ENCODE measurements at regions not wholly inside any gene's neighbourhood (a gene's known extent, or its start where the extent isn't known, plus 50 kb on each side); places are given as distances from the start of the nearest gene placed in this dataset.

- Mint-ChIP-seq H3K27ac (no peak overlapping the region), H3K4me1 (no peaks in the 10 kb centered on the region)
Measured at GRCh38 chr16:6956511-6956910, 376.1 kb upstream of the RBFOX1 start.

GRCh38 chr16:6955303-6955702 lies 377.3 kb upstream of the RBFOX1 start:
- no peak overlapping the region for H3K4me3 Mint-ChIP-seq
- H3K27ac Mint-ChIP-seq, result no peak overlapping the region
- H3K36me3 Mint-ChIP-seq (ENCODE audit: low read depth), result no peaks in the 10 kb centered on the region
- H3K27me3 Mint-ChIP-seq (ENCODE audit: low read depth), result peaks cover 3% of the 10 kb centered on the region
- TF ChIP-seq CTCF (IDR thresholded peaks at IDR 0.05; ENCODE audit: unreplicated experiment in 3 of 3), result no peak
- H3K4me1 Mint-ChIP-seq, result no peaks in the 10 kb centered on the region
- H3K9me3 Mint-ChIP-seq, result no peaks in the 10 kb centered on the region

More at GRCh38 chr16:6956511-6956910, 376.1 kb upstream of the RBFOX1 start:
- no peaks in the 10 kb centered on the region for H3K36me3 Mint-ChIP-seq (ENCODE audit: low read depth)
- H3K27me3 Mint-ChIP-seq (ENCODE audit: low read depth), result no peaks in the 10 kb centered on the region
- no peak overlapping the region for H3K4me3 Mint-ChIP-seq
- no peak for TF ChIP-seq CTCF (IDR thresholded peaks at IDR 0.05; ENCODE audit: unreplicated experiment in 3 of 3)
- no peaks in the 10 kb centered on the region for H3K9me3 Mint-ChIP-seq

- Mint-ChIP-seq H3K9me3 (no peaks in the 10 kb centered on the region), H3K27ac (no peak overlapping the region), H3K36me3 (ENCODE audit: low read depth) (no peaks in the 10 kb centered on the region), H3K27me3 (ENCODE audit: low read depth) (peaks cover 6% of the 10 kb centered on the region), H3K4me3 (no peak overlapping the region), H3K4me1 (no peaks in the 10 kb centered on the region)
- no peak for TF ChIP-seq CTCF (IDR thresholded peaks at IDR 0.05; ENCODE audit: unreplicated experiment in 3 of 3)
Measured at GRCh38 chr16:6949240-6949639, 383.4 kb upstream of the RBFOX1 start.

GRCh38 chr16:6947291-6947690 lies 385.4 kb upstream of the RBFOX1 start:
- no peaks in the 10 kb centered on the region for H3K36me3 Mint-ChIP-seq (ENCODE audit: low read depth)
- no peak overlapping the region for H3K27ac Mint-ChIP-seq
- H3K4me3 Mint-ChIP-seq, result no peak overlapping the region
- H3K27me3 Mint-ChIP-seq (ENCODE audit: low read depth), result peaks cover 7% of the 10 kb centered on the region
- TF ChIP-seq CTCF (IDR thresholded peaks at IDR 0.05; ENCODE audit: unreplicated experiment in 3 of 3), result no peak
- no peaks in the 10 kb centered on the region for H3K4me1 Mint-ChIP-seq
- H3K9me3 Mint-ChIP-seq, result no peaks in the 10 kb centered on the region

- Mint-ChIP-seq H3K36me3 (ENCODE audit: low read depth) (no peaks in the 10 kb centered on the region), H3K4me3 (no peak overlapping the region), H3K9me3 (no peaks in the 10 kb centered on the region), H3K4me1 (no peaks in the 10 kb centered on the region), H3K27ac (no peak overlapping the region), H3K27me3 (ENCODE audit: low read depth) (peaks cover 9% of the 10 kb centered on the region)
- no peak for TF ChIP-seq CTCF (IDR thresholded peaks at IDR 0.05; ENCODE audit: unreplicated experiment in 3 of 3)
Measured at GRCh38 chr16:6946802-6947201, 385.8 kb upstream of the RBFOX1 start.

GRCh38 chr16:6946106-6946505 lies 386.5 kb upstream of the RBFOX1 start:
- Mint-ChIP-seq H3K4me3 (no peak overlapping the region), H3K27me3 (ENCODE audit: low read depth) (peaks cover 9% of the 10 kb centered on the region), H3K9me3 (no peaks in the 10 kb centered on the region), H3K4me1 (no peaks in the 10 kb centered on the region), H3K36me3 (ENCODE audit: low read depth) (no peaks in the 10 kb centered on the region), H3K27ac (no peak overlapping the region)
- TF ChIP-seq CTCF (IDR thresholded peaks at IDR 0.05; ENCODE audit: unreplicated experiment in 3 of 3), result no peak

All from nephron (organoid).